Suprapubic skin (tissue), 4 donors: ENCODE measurements at regions not wholly inside any gene's neighbourhood (a gene's known extent, or its start where the extent isn't known, plus 50 kb on each side); places are given as distances from the start of the nearest gene placed in this dataset.

ENCODE experiments used
- EP300 ChIP-seq: sonication (generic); formaldehyde crosslinking; IDR thresholded peaks from one replicate; pipeline ENCODE4 v1.6.1; 2017; ENCODE audit warnings: antibody characterized with exemption
- POLR2A ChIP-seq, 2 donors: fragments of 450-650 bp; IDR thresholded peaks; one replicate each; pipeline ENCODE4 v1.6.1; 2017; ENCODE audit warnings: antibody characterized with exemption in 2 of 2, mild to moderate bottlenecking in 2 of 2, moderate library complexity in 2 of 2
- POLR2AphosphoS5 ChIP-seq, 3 donors: sonication (generic); formaldehyde crosslinking; IDR thresholded peaks; one replicate each; pipeline ENCODE4 v1.6.1; 2017; ENCODE audit warnings: antibody characterized with exemption in 3 of 3
- TF ChIP-seq, protein P1 (sequence below), 2 donors: fragments of 200-600 bp in 1 of 2; fragments of 450-650 bp in 1 of 2; sonication (generic) in 1 of 2; IDR thresholded peaks; one replicate each; pipeline ENCODE4 v1.5.1; 2016 to 2019; ENCODE audit warnings: antibody characterized with exemption in 2 of 2, mild to moderate bottlenecking in 1 of 2, moderate library complexity in 1 of 2

GRCh38 chr5:168013546-168013945, 277.9 kb upstream of the WWC1 start:
- no peak for TF ChIP-seq POLR2AphosphoS5 (IDR thresholded peaks at IDR 0.05)
- TF ChIP-seq, protein P1, sequence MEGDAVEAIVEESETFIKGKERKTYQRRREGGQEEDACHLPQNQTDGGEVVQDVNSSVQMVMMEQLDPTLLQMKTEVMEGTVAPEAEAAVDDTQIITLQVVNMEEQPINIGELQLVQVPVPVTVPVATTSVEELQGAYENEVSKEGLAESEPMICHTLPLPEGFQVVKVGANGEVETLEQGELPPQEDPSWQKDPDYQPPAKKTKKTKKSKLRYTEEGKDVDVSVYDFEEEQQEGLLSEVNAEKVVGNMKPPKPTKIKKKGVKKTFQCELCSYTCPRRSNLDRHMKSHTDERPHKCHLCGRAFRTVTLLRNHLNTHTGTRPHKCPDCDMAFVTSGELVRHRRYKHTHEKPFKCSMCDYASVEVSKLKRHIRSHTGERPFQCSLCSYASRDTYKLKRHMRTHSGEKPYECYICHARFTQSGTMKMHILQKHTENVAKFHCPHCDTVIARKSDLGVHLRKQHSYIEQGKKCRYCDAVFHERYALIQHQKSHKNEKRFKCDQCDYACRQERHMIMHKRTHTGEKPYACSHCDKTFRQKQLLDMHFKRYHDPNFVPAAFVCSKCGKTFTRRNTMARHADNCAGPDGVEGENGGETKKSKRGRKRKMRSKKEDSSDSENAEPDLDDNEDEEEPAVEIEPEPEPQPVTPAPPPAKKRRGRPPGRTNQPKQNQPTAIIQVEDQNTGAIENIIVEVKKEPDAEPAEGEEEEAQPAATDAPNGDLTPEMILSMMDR (IDR thresholded peaks at IDR 0.05): no peak
- TF ChIP-seq POLR2A (IDR thresholded peaks at IDR 0.05): no peak
- no peak for TF ChIP-seq EP300
